ENCODE measurements at regions not wholly inside any gene's neighbourhood (a gene's known extent, or its start where the extent isn't known, plus 50 kb on each side); places are given as distances from the start of the nearest gene placed in this dataset.

DNA sequence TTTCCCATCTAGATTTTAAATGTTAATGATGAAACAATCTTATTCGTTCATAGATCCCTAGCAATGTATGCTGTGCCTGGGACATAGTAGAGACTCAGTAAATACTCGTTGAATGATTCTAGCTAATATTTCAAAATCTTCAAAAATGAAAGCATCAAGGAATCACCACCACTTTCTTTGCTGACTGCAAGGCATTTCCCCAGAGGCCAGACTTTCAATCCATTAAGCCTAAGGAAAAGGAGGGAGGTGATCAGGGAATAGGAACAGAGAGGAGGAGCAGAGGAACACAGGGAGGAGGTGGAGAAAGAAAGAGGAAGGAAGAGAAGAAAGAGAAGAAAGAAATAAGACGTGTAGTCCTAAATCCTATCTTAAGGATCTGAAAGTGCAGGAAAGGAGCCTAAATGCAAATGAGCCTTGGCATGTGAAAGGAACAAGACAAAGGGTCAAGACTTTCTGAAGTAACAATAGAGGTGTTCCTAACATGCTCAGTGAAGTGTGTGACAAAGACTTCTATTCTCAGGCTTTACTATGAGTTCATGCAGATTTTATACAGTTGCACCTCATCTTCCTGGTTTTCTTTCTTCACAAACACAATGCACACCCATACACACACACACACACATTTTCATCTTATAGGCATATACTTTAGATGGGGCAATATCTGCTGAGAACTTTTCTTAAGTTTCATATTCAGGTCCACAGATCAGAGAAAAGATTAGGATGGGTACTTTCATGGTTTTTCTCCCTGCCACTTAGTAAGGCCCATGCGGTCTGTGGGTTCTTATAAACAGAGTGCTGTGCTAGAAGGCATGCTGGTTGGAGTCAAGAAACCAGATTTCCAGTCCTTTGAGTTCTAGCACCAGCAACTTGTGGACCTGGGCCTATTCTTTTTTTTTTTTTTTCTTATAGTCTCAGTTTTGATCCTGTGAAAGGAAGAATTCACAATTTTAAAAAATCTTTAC is 512.2 kb upstream of the TNC start:
- no peak for DNase-seq

DNA sequence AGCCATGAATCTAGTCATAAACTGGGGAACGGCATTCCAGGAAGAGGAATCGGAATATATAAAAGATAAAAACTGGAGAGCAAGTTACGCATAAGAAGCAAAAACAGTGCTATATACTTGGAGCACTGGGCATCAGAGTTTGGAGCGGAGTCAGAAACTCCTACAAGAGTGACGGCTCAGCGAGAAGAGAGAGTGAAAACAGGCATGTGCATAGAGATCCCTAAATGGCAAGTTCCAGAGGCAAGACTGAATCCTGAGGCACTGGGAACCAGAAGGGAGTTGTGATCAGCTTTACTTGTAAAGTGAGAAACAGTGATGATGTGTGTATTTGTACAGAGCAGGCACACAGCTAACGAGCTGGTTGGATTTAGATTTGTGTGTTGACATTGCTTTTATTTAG is 514.4 kb upstream of the TNC start:
- no peak for DNase-seq

DNA sequence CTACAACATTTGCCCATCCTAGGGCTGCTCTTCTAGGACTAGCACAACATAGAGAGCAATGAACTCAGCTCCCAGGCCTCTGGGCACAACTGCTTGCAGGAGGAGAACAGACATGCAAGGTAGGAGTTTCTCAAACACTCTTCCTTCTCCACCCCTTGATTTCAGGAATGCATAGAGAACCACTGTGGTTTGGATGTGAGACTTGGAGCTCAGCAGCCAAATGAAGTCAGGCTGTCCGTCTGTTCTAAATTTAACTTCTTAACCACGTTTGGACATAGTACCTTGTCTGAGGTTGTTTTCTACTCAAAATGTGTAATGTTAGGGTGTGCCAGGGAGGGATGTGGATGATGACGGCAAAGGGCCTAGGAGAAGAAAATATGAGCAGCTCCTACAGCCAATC is 515.1 kb upstream of the TNC start:
- no peak for DNase-seq

DNA sequence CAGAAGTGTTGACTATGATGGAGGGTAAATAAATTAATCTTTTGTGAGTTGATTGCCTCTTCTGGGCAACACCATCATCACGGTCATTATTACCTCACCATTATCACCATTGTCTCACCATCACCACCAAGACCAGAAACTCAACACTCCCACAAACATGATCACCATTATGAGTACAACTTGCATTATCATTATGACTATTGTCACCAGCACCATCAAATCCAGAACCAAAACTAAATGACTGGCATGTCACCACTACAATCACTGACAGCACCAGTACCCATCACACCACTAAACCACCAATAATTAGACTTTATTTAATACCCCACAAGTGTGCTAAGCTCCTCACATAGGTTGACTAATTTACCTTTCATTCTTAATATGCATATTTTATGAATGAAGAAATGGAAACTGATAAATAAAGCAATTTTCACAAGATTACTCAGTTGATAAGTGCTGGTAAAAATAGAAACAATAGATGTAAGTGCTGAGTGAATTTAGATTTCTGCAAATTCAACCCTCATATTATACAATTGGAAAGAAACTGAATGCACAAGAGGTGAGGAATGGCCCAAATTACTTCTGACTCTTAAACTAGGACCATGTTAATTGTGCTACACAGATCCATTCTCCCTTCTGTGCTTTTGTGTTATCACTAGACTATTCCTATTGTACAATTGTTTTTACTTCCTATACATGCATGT is 517.8 kb upstream of the PAPPA start:
- DNase-seq: no peak

DNA sequence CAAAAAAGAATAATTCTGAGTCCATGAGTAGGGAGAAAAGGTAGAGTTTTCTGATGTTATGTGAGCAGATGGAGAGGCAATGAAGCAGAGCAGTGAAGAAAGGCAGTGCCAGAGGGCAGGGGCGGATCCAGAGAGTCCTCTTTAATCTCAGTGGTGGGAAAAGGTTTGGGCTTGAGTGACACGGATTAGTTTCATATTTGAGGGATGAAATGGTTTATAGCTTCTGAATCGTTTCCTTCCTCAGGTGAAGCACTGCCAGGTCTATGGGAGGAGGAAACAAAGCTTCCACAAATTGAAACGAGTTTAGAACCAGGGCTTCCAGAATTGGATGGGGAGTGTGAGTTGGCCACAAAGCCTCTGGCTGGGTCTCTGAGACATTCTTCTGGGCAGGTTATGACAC is 517.0 kb upstream of the PAPPA start:
- no peak for DNase-seq

DNA sequence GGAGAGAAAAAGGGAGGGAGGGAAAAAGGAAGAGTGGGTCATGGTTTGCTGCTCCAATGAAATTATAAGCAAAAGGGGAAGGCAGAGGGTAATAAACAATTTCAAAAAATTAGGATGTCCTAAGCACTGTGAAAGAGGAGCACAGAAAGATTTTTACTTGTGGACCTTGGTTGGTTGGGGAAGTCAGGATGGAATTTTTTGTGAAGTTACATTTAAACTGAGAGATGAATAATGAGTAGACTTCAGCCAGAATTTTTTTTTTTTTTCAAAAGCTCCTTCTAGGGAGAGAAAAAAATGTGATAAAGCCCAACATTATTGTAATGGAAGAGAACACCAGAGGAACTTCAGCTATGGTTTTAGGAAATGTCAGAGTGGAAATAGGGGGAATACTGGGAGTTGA is 515.9 kb upstream of the PAPPA start:
- no peak for DNase-seq

DNA sequence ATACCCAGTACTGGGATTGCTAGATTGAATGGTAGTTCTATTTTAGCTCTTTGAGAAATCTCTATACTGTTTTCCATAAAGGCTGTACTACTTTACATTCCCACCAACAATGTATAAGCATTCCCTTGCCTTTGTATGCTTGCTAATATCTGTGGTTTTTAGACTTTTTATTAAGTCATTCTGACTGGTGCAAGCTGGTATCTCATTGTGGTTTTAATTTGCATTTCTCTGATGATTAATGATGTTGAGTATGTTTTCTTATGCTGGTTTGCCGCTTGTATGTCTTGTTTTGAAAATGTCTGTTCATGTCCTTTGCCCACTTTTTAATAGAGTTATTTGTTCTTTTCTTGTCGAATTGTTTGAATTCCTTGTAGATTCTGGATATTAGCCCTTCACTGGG is 512.7 kb upstream of the PAPPA start:
- DNase-seq: no peak

DNA sequence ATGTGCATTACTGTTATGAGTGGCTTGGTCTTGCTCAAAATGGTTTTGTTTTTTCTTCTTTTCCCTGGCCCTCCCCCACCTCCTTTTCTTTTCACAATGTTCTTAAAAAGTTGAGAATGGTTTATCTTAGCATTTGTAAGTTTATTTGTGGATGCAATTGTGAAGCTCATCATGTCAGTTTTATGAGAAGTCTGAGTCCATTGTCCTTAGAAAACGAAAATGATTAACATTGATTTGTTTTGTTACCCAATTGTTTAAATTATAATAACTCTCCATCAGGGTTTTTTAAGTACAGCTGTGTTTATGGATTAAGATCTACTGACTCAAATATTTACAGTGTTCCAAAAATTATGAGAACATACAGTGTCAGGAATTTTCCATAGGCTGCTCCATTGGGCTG is 511.3 kb upstream of the PAPPA start:
- no peak for DNase-seq

DNA sequence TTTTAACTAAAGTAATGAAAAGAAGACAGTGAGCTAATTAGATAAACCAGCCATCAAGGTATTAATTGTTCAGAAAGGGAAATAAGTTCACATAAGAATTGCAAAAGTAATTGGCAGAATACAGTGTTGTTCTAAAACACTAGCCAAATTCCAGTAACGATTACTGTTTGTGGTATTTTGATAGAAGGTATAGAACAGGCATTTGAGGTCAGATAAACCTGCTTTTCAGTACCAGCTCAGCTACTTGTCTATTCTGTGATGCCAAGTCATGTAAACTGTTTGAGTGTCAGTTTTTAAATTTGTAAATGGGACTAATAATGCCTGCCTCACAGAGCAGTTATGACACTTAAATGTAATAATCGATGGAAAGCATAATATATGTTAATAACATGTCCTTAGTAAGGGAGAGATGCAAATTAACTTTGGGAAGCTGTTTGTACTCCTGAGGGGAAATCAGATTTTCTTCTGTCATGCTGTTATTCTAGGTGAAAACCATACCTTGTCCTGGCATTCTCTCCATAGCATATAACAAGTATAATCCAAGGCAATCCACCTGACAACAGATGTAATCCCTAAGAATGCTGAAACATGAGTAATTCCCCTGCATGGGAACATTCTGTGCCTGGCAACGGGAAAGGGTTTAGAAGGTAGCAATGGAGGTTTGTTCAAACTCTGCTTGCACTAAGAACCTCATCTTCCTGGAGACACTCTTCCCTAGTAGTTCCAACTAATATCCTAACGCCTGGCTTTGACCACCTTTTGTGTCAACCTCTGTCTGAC is 509.5 kb upstream of the PAPPA start:
- DNase-seq: no peak

DNA sequence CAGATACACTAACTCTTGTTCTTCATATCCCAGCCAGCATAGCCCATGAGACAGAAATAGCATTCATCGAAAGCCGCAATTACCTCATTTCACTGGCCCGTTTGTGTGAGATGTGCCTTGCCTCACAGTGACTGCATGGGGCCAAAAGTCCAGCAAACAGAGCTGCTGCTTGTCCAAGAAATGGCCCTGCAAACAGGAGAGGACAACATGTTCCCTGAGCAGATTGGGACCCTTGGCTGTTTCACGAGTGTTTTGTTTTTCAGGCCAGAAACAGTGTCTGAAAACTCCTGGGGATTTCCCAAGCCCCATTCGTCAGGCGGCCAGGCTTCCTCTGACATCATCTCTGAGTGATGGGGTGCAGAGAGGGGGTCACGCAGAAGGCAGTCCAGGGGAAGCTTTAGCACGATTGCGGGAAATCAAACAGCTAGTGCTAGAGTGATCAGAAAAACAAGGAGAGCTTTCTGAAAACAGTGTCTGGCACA is 503.6 kb upstream of the PAPPA start:
- DNase-seq: no peak

DNA sequence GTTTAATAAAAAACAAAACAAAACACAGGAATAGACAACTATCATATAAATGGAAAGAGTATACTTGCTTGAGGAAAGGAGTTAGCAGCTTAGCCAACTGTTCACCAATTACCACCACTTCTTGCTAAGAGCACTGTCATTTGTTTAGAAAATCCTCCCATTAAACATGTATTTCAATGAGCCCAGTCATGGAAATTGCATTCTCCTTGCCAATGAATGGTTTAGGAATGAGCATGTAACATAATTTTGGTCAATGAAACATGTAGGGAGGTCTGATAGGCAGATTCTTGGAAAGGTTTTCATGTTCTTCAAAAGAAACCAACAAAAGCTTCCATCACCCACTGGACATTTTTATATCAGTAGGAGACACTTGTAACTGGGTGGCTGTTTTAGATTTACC is 502.8 kb upstream of the PAPPA start:
- no peak for DNase-seq

DNA sequence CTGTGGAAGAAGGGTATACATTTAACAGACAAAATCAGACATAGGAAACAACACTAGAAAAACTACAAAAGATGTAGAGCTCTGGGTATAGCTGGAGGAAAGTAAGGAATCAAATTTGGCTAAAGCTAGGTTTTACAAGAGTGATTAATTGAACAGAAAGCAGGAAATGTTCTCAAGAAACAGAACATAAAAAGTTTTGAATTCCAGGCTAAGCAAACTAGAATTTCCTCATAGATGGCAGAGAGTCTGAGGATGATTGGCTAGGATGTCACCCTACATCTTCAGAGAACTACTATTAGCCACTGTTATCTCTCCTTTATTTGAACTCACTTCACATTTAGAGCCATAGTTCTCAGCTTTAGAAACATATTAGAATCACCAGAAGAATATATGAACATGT is 502.1 kb upstream of the PAPPA start:
- DNase-seq: no peak

DNA sequence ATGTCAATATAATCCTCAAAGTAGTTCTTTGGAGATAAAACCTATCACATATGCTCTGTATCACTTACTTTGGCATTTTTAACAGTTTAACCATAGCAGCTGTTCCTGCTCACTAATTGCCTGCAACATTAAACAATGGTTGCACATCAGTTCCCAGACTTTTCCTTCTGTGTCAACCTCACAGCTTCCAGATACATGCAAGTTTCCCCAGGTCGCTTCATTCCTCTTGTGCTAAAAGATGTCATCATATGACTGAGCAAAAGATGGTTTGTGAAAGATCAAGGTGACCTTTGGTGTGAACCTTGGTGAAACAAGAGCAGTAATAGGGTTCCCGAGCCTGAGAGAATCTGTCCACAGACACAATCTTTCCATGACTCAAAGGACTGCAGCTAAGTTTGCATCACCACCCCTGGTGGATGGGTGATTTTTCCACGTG is 500.4 kb upstream of the PAPPA start:
- DNase-seq: no peak

DNA sequence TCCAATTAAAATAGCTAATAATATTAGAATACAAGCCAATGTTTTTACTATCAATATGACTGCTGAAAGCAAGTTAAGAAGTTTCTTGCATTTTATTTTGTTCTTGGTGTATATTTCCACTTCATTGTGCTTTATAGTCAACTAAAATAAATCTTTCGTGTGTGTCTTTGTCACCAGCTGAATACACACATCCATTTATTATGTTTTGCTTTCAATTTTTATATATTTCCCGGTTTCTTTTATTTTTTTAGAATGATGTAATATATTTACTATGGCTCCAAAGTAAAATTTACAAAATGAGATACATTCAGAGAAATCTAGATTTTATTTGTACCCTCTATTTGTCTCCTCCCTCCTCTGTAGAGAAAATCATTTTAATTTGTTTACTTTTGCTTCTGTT is 495.9 kb upstream of the PAPPA start:
- DNase-seq: no peak

DNA sequence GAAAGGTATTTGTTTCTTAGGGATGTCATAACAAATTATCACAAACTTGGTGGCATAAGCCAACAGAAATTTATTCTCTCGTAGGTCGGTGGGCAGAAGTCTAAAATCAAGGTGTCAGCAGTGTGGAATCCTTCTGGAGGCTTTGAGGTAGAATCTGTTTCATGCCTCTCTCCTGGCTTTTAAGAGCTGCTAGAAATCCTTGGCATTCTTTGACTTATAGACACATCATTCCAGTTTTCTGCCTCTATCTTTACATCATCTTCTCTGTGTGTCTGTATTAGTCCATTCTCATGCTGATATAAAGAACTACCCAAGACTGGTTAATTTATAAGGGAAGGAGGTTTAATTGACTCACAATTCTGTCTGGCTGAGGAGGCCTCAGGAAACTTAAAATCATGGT is 488.1 kb upstream of the PAPPA start:
- DNase-seq: no peak

DNA sequence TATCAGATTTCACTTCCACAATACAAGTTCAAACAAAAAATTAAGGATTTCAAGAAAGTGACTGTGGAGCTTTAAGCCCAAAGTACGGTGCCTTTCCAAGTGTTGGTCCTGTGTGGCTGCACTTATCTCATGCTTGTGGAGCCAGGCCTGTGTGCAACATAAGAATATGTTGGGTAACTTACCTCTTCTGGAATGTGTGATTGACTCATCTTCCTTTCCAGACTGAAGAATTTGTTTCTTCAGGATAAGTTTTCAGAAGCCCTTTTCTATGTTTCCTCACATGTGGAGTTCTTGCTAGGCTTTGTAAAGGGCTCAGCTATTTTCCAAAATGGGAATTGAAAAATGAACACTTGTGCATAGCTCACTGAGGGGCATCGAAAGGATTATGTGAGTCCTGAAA is 485.1 kb upstream of the PAPPA start:
- no peak for DNase-seq

DNA sequence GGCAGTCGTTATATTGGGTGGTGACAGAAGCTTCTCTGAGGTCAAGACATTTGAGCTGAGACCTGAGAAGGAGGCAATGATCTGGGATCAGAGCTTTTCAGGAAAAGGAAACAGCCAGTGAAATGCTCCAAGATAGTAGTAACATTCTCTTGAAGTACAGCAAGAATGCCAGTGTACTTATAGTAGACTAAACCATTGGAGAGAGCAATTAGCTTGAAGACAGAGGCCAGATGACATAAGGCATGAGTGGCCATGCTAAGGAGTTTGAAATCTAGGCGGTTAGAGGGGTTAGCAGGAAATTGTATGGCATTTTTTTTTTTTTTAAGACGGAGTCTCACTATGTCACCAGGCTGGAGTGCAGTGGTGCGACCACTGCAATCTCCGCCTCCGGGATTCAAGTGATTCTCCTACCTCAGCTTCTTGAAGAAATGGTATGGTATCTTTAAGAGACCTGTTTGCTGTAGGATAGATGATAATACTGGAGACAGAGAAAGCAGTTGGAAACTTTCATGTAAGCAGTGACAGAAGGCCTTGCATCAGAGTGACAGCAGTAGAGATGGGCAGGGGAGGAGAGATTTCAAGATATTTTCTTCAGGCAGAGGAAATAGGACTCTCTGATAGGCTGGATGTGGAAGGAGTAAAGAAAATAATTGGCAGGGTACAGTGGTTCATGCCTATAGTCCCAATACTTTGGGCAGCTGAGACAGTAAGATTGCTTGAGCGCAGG is 482.2 kb upstream of the PAPPA start:
- DNase-seq: no peak

DNA sequence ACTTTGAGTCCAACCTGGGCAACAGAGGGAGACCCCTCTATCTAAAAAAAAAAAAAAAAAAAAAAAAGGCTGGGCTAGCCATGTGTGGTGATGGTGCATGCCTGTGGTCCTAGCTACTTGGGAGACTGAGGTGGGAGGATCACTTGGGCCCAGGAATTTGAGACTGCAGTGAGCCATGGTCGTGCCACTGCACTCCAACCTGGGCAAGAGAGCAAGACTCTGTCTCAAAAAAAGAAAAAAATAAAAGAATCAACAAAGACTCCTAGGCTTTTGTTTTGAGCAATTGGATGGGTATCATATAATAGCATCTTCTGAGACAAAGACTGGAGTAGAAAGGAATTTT is 481.7 kb upstream of the PAPPA start:
- no peak for DNase-seq

DNA sequence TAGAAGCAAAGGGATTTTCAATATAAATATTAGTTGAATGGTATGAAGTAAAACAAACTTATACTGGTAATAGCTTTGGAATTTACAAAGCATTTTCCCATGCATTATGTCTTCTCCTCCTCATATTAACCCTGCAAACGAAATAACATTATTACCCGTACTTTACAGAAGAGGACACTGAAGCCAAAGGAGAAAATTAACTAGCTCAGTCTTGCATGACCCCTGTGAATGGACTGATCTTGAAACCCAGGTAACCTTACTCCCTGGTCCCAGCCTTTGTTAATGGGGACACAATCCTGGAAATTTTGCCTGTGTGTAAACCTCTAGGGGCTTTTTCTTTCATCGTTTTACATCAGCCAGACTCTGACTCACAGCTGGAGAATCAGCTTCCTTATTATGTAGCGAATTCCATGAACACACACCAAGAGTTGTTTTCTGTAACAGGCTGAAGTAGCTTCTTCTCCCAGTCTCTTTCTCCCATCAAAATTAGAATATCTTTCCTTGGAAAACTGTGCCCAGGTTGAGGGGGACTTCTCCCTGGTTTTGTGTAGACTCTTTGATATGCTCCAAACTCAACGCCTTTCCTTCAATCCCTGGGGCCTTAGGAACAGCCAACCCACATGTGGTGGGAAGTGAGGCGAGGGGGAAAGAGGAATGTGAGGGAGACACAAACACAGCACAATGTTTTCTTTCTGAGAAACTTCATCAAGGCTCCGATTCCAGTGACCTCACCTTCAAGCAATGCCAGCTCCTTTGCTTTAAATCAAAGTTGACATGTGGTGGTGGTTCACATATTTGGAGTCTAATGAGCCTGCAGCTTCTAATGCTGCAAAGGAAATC is 480.9 kb upstream of the PAPPA start:
- DNase-seq: no peak

DNA sequence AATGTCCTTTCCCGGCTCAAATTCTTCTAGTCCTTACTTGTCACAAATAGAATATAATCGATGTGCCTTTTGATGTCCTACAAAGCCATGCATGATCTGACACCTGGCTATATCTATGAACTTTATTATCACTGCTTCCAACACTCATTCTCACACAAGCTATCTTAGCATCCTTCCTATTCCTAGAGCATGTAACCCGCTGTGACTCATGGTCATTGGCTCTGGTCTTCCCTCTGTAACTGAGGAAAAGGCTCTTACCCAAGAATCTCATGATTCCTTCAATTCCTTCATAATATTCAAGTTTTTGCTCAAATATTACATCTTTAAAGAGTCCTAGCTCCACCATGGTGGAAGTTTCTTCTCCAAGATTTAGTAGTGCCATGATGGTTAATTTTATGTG is 480.0 kb upstream of the PAPPA start:
- no peak for DNase-seq

DNA sequence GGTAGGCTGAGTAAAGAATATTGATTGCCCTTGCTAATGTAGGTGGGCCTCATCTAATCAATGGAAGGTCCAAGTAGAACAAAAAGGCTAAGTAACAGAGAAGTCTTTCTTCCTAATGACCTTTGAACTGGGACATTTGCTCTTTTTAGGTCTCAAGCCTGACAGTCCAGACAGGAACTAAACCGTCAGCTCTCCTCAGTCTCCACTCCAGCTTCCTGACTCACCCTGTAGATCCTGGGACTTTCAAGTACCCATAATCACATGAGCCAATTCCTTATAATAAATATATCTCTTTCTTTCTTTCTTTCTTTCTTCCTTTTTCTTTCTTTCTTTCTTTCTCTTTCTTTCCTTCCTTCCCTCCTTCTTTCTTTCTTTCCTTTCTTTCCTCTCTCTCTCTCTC is 479.5 kb upstream of the PAPPA start:
- DNase-seq: no peak

DNA sequence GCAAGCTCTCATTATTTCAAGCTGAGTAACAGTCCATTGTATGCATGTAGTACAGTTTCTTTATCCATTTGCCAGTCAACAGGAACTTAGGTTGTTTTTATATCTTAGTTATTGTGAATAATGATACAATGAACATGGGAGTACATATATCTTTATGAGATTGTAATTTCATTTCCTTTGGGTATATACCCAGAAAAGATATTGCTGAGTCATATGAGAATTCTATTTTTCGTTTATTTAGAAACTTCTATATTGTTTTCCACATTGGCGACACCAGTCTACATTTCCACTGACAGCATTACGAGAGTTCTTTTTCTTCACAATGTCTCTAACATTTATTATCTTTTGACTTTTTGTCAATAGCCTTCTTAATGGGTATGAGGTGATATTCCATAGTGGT is 477.8 kb upstream of the PAPPA start:
- DNase-seq: no peak
